Endodermal cell (in vitro differentiated cells): ENCODE measurements at regions not wholly inside any gene's neighbourhood (a gene's known extent, or its start where the extent isn't known, plus 50 kb on each side); places are given as distances from the start of the nearest gene placed in this dataset.

Experiments
- DNase-seq: peaks from one replicate; pipeline ENCODE4 v3.0.0-alpha.2; 2017
- H3K27ac ChIP-seq: 2 replicates; pipeline ENCODE4 v1.5.1; 2013; ENCODE audit warnings: mild to moderate bottlenecking, low read depth, low read length, moderate library complexity
- H3K27me3 ChIP-seq: 2 replicates; pipeline ENCODE4 v1.6.1; 2013; ENCODE audit warnings: mild to moderate bottlenecking, low read length, moderate library complexity; ENCODE audit not compliant: insufficient read depth, control insufficient read depth, poor library complexity, severe bottlenecking
- H3K36me3 ChIP-seq: 2 replicates; pipeline ENCODE4 v1.7.0; 2013; ENCODE audit warnings: mild to moderate bottlenecking, low read length, moderate library complexity; ENCODE audit not compliant: control insufficient read depth, insufficient read depth
- H3K4me1 ChIP-seq: one replicate; pipeline ENCODE4 v1.7.0; 2013; ENCODE audit warnings: low read length; ENCODE audit not compliant: control insufficient read depth, insufficient read depth
- H3K4me3 ChIP-seq: 2 replicates; pipeline ENCODE4 v1.5.1; 2013; ENCODE audit warnings: mild to moderate bottlenecking, low read length, moderate library complexity
- H3K9ac ChIP-seq: 2 replicates; pipeline ENCODE4 v1.6.1; 2013; ENCODE audit warnings: mild to moderate bottlenecking, low read length, moderate library complexity; ENCODE audit not compliant: poor library complexity, severe bottlenecking; ENCODE audit errors: extremely low read depth
- H3K9me3 ChIP-seq: 2 replicates; pipeline ENCODE4 v1.6.1; 2013; ENCODE audit warnings: mild to moderate bottlenecking, low read length, moderate library complexity; ENCODE audit not compliant: control insufficient read depth
- H3K27ac Mint-ChIP-seq: 2 replicates; pipeline ENCODE4 v1.8.0; 2020; ENCODE audit warnings: mixed read lengths
- H3K27me3 Mint-ChIP-seq: 2 replicates; pipeline ENCODE4 v1.8.0; 2021; ENCODE audit warnings: mild to moderate bottlenecking, mixed read lengths; ENCODE audit not compliant: insufficient read depth
- H3K36me3 Mint-ChIP-seq: 2 replicates; pipeline ENCODE4 v1.8.0; 2020; ENCODE audit warnings: low read depth, mixed read lengths
- H3K4me1 Mint-ChIP-seq: 2 replicates; pipeline ENCODE4 v1.8.0; 2020; ENCODE audit warnings: mixed read lengths
- H3K4me3 Mint-ChIP-seq: 2 replicates; pipeline ENCODE4 v1.8.0; 2020; ENCODE audit warnings: mild to moderate bottlenecking, moderate library complexity, mixed read lengths
- H3K9me3 Mint-ChIP-seq: 2 replicates; pipeline ENCODE4 v1.8.0; 2020; ENCODE audit warnings: mild to moderate bottlenecking, mixed read lengths
- WGBS, 2 experiments: methylation state at CpG; one replicate each; pipeline versions ENCODE4 v1.1.5 to v1.1.7; 2013; ENCODE audit warnings: missing lambda C conversion rate in 2 of 2, mixed read lengths in 1 of 2; ENCODE audit not compliant: insufficient coverage in 1 of 2, insufficient read length in 1 of 2; 5-methylcytosine and 5-hydroxymethylcytosine counted together
- TF ChIP-seq, protein P1 (sequence below): fragments of 200-600 bp; sonication (generic); conservative IDR thresholded peaks from 2 replicates; pipeline ENCODE4 v1.5.0; 2021; ENCODE audit warnings: antibody characterized with exemption, mild to moderate bottlenecking

DNA sequence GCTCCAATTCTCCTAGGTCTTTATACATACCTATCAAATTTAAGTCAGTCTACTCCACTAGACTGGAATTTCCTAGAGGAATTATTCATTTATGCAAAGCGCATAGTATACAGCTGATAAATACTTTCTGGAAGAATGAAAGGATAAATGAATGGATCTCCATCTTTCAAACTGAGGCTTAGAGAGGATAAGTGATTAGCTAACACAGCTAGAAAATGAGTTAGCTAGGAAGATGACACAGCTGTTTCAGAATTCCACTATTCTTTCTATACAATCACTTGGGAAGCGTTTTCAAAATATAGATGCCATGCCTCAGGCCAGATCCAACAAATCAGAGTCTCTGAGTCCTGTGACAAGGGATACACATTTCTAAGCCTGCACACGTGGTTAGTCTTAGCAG, 1146.6 kb upstream of the ZEB2 start:
- H3K4me3 Mint-ChIP-seq = no peak overlapping the region
- no peak overlapping the region for H3K4me3 ChIP-seq
- H3K4me1 ChIP-seq = no peaks in the 10 kb centered on the region
- H3K9me3 ChIP-seq = no peaks in the 10 kb centered on the region
- peaks cover 8% of the 10 kb centered on the region for H3K4me1 Mint-ChIP-seq
- no peak overlapping the region for H3K9ac ChIP-seq
- no peak for DNase-seq
- H3K36me3 ChIP-seq = no peaks in the 10 kb centered on the region
- no peak overlapping the region for H3K27ac Mint-ChIP-seq
- no peak overlapping the region for H3K27ac ChIP-seq
- WGBS, 2 experiments = 94 to 95% methylated on average over 2 to 3 of the region's 3 CpGs
- no peaks in the 10 kb centered on the region for H3K9me3 Mint-ChIP-seq
- TF ChIP-seq, protein P1, sequence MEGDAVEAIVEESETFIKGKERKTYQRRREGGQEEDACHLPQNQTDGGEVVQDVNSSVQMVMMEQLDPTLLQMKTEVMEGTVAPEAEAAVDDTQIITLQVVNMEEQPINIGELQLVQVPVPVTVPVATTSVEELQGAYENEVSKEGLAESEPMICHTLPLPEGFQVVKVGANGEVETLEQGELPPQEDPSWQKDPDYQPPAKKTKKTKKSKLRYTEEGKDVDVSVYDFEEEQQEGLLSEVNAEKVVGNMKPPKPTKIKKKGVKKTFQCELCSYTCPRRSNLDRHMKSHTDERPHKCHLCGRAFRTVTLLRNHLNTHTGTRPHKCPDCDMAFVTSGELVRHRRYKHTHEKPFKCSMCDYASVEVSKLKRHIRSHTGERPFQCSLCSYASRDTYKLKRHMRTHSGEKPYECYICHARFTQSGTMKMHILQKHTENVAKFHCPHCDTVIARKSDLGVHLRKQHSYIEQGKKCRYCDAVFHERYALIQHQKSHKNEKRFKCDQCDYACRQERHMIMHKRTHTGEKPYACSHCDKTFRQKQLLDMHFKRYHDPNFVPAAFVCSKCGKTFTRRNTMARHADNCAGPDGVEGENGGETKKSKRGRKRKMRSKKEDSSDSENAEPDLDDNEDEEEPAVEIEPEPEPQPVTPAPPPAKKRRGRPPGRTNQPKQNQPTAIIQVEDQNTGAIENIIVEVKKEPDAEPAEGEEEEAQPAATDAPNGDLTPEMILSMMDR = no peak
- H3K27me3 ChIP-seq = no peaks in the 10 kb centered on the region
- no peaks in the 10 kb centered on the region for H3K36me3 Mint-ChIP-seq
- H3K27me3 Mint-ChIP-seq = no peaks in the 10 kb centered on the region

DNA sequence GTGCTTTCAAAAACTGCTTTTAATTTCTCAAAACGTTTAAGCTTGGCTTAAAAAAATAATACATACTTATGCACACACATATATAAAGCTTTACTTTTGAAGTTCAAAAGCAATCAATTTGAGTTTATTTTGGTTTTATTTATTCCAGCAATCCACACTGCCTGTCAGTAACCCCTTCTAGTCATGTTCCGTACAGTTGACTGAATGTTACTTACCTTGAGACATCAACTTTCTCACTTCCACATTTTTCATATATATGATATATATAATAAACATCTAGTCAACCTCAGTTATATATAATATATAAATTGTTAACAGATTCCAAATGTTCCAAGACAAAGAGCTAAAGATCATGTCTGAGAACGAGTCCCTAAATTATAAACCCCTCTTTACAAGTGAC, 1137.3 kb upstream of the ZEB2 start:
- H3K27me3 ChIP-seq = no peaks in the 10 kb centered on the region
- 89% methylated on average over 2 of the region's 3 CpGs; no CpG with 5 or more reads in 1 of the 2 experiments for WGBS, 2 experiments
- no peak overlapping the region for H3K4me3 ChIP-seq
- no peak overlapping the region for H3K4me3 Mint-ChIP-seq
- H3K4me1 Mint-ChIP-seq = no peaks in the 10 kb centered on the region
- no peaks in the 10 kb centered on the region for H3K9me3 Mint-ChIP-seq
- TF ChIP-seq, protein P1 = no peak
- no peak overlapping the region for H3K27ac ChIP-seq
- no peak overlapping the region for H3K9ac ChIP-seq
- H3K27ac Mint-ChIP-seq = no peak overlapping the region
- H3K36me3 Mint-ChIP-seq = no peaks in the 10 kb centered on the region
- H3K36me3 ChIP-seq = no peaks in the 10 kb centered on the region
- H3K27me3 Mint-ChIP-seq = no peaks in the 10 kb centered on the region
- H3K9me3 ChIP-seq = no peaks in the 10 kb centered on the region
- H3K4me1 ChIP-seq = no peaks in the 10 kb centered on the region
- no peak for DNase-seq

DNA sequence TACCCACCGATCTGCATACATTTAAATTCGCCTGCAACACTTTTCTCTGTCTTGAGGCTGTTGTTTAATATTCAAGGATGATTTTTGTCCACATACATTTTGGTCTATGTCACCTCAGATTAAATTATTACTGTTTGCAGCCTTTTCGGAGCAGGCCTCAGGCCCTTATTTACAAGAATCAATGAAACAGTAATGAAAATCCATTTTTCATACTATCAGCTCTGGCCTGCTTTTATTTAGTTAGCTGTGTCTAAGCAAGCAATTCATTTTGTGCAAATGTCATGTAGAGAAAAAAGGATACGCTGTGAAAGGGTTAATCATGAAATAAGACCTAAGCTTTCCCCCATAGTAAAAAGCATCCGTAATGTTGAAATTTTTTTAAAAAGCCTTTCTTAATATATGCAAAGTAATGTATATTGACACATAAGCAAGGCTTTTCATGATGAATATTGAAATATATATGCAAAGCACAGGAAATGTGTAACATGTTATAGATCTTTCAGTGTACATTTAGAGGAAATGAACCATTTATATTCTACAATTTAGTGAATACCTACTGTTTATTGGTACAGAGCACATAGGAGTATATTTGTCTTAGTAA, 1135.3 kb upstream of the ZEB2 start:
- Mint-ChIP-seq H3K27me3 (no peaks in the 10 kb centered on the region), H3K9me3 (no peaks in the 10 kb centered on the region), H3K27ac (no peak overlapping the region), H3K4me3 (no peak overlapping the region), H3K4me1 (no peaks in the 10 kb centered on the region), H3K36me3 (no peaks in the 10 kb centered on the region)
- Histone ChIP-seq H3K27ac (no peak overlapping the region), H3K4me1 (no peaks in the 10 kb centered on the region), H3K9me3 (no peaks in the 10 kb centered on the region), H3K4me3 (no peak overlapping the region), H3K27me3 (no peaks in the 10 kb centered on the region), H3K36me3 (no peaks in the 10 kb centered on the region), H3K9ac (no peak overlapping the region)
- DNase-seq = no peak
- TF ChIP-seq, protein P1 = no peak
- 89 to 96% methylated on average over 3 to 4 of the region's 5 CpGs for WGBS, 2 experiments
